AG10803 (cell line): ENCODE measurements at regions not wholly inside any gene's neighbourhood (a gene's known extent, or its start where the extent isn't known, plus 50 kb on each side); places are given as distances from the start of the nearest gene placed in this dataset.

Experiments used
- DNase-seq: peaks from one replicate; pipeline ENCODE4 v3.0.0; 2010; ENCODE audit warnings: low read depth
- H3K4me3 ChIP-seq: 2 replicates; pipeline ENCODE4 v1.5.1; 2011; ENCODE audit warnings: mild to moderate bottlenecking, low read length, control low read depth
- CTCF ChIP-seq: conservative IDR thresholded peaks from 2 replicates; pipeline ENCODE4 v1.5.1; 2011; ENCODE audit warnings: mild to moderate bottlenecking, low read length, control low read depth, inconsistent platforms

- no peak overlapping the region for H3K4me3 ChIP-seq
- no peak for TF ChIP-seq CTCF
- DNase-seq: peak; percentile 82
Observed at GRCh38 chr13:74661851-74662250, 527.6 kb upstream of the KLF12 start.

- TF ChIP-seq CTCF: no peak
- no peak overlapping the region for H3K4me3 ChIP-seq
- no peak for DNase-seq
Observed at GRCh38 chr13:74657765-74658164, 523.6 kb upstream of the KLF12 start.

- DNase-seq: no peak
- no peak for TF ChIP-seq CTCF
- H3K4me3 ChIP-seq: no peak overlapping the region
Observed at GRCh38 chr13:74651121-74651520, 516.9 kb upstream of the KLF12 start.

- no peak for TF ChIP-seq CTCF
- DNase-seq: no peak
- H3K4me3 ChIP-seq: no peak overlapping the region
Observed at GRCh38 chr13:74647991-74648390, 513.8 kb upstream of the KLF12 start.

GRCh38 chr13:74647211-74647610 is 513.0 kb upstream of the KLF12 start:
- DNase-seq: no peak

GRCh38 chr13:74646091-74646490 is 511.9 kb upstream of the KLF12 start:
- no peak for DNase-seq
- no peak overlapping the region for H3K4me3 ChIP-seq
- no peak for TF ChIP-seq CTCF

More at GRCh38 chr13:74647211-74647610, 513.0 kb upstream of the KLF12 start:
- no peak for TF ChIP-seq CTCF
- H3K4me3 ChIP-seq: no peak overlapping the region

GRCh38 chr13:74645586-74645985 is 511.4 kb upstream of the KLF12 start:
- no peak overlapping the region for H3K4me3 ChIP-seq
- DNase-seq: no peak
- TF ChIP-seq CTCF: no peak
